ENCODE measurements at regions not wholly inside any gene's neighbourhood (a gene's known extent, or its start where the extent isn't known, plus 50 kb on each side); places are given as distances from the start of the nearest gene placed in this dataset.
"Not testable (repeated sequence)": the region's sequence is repeated elsewhere in the genome, so short reads cannot be mapped to it uniquely, and the experiment has no call there.

DNA sequence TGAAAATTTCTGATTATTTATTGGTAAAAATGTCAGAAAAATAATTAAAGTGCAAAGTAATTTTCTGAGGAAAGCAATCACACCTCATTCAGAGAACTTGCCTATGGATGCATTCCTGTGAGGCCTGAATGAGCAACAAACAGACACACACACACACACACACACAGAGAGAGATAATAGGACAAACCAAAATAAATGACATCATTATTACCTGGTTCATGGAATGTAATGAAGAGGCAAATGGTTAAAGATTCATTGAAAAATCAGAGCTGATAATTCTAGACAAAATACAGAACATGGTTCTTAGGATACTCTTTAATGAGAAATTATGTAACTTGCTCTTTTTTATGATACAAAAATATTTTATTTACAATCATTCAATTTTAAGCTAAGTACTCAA is 490.6 kb upstream of the POU3F2 start:
- FAIRE-seq, result no peak

DNA sequence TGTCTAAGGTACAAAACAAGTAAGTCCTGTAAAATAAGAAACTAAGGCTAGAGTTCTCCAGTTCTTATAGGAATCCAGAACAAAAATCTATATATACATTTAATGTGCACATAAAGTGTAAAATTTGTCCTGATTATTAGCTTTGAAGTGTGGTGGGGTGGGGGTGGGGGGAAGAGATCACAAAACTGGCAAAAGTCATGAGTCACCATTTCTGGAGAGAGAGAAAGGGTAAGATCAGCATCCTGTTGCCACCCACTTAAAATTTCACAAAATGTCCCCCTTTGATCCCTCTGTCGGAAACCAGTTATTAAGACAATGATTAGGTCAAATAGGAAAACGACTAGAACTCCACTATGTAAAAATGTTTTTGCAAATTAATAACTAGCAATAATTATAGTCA is 482.0 kb upstream of the POU3F2 start:
- FAIRE-seq, result no peak

DNA sequence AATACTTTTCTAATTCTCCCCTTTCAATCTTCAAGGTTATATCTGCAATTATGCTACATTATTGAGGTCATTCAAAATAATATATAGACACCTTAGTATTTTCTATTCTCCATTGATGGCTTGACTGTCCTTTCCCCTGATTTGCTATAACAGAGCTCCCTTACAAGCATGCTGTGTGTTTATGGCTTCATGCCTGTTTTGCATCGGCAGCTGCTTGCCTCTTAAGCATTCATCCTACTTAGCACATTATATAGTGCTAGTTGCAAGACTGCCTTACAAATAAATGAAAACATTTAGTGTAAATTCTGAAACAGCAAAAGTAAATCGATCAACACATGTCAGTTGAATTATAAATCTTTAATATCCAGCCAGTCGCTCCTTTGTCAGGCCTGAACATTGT is 476.2 kb upstream of the POU3F2 start:
- no peak for FAIRE-seq

DNA sequence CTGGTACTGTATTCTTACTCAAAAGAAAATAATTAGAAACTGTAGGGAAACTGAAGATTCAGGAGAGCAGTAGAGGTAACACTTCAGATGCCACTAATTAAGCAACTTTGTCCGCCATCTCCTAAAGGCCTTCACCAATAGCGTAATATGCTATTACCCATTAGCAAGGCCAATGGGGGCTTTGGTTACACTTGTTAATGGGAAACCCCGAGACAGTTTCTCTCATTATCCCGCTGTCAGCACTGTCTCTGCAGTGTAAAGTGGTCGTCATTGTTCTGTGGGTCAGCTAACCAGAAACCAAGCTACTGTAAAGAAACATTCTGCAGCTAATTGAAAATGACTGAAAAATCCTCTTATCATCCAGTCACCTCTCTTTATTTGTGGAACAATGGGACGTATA is 468.0 kb upstream of the POU3F2 start:
- FAIRE-seq, result no peak

DNA sequence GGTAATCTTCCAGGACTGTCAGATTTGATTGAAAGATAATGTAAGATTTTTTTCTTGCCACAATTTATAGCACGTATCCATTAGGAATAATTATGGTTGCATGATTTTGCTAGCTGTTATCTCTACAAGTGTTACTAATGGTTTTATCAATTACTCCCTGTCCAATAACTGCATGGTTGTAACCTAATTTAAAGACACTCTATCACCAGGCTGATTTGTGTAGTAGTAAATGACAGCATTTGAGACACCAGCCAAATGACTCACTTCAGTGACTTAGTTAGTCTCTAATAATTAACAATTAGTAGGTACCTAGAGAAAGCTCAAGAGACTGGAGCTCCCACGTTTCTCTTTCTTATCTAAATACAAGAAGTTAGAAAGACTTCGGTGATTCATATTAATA is 453.8 kb upstream of the POU3F2 start:
- FAIRE-seq, result no peak

DNA sequence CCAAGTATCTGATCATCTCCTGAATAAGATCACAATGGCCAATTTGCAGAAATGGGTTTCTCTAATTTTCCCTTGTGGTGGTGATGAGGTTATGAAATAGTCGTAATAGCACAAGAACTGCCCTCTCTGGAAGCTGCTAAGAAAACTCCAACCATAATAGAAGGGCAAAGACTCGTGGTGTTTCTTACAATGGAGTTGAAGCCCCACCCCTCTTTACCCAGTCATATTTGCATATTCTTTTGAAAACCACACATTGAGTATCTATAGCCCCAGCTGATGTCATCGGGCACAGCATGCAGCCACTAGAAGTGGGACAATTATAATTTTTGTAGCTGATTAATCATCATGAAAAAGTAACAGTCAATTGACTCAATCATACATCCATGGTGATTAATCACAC is 452.1 kb upstream of the POU3F2 start:
- FAIRE-seq, result no peak

- FAIRE-seq, result no peak
Observed at GRCh38 chr6:98384334-98384733, 450.0 kb upstream of the POU3F2 start.

DNA sequence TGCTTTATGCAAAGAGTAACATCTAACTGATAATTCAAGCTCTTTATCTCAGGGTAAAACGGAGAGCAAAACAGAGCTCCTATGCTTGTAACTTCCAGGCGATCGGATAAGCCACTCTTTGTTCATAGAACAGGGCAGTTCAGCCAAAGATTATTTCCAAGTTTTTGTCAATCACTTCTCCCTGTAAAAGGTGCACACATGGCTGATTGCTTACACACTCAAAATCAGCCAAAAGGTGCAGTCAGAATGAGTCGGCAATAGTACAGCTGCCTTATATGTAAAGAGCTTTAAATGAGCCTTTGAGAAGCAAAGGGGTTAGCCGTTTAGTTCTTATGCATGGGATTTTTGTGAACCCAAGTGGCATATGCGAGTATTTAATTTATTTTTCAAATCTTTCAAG is 449.6 kb upstream of the POU3F2 start:
- FAIRE-seq, result no peak

DNA sequence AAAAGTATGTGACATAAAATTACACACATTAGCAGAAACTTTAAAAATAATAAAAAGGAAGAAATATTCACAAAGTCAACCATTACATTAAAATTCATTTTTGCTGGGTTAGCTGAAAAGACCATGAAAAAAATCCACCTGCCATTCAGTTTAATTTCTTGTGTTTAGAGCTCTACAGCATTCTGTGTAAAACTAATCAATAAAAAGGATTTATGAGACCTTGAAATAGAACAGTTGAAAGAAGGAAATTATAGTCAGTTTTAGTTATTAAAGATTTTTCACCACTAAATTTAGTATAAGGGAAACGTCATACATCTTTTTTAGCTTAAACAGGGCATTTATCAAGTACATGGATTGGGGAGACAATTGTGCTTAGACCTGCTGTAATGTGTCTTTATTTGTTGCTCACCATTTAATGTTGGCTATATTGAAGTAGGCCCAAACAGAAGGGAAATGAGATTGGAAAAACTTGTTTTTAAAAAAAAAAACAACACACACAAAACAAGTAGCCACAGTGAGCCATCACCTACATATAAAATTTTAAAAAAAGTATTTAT is 438.7 kb upstream of the POU3F2 start:
- no peak for FAIRE-seq

GRCh38 chr6:98416027-98416426 is 418.3 kb upstream of the POU3F2 start:
- FAIRE-seq, result no peak

GRCh38 chr6:98416497-98417158 is 417.7 kb upstream of the POU3F2 start:
- not testable (repeated sequence) for FAIRE-seq

- no peak for FAIRE-seq
Observed at GRCh38 chr6:98433325-98434056, 400.9 kb upstream of the POU3F2 start.

DNA sequence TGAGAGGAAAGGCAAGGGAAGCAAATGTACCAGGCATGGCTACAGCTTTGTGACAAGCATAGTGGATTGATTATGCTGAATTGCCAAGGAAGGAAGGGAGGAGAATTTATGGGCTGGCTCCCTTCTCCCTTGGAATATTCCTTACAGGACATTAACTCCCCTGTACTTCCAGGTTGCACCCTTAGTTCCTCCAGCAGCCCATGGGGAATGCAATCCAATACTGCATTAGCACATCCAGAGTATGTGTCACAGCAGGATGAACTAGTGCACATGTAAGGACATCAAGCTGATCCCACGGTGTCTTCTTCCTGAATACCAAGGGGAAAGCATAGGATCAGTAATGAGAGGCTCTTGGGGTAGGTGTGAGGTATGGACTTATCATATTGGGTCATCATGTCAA is 390.7 kb upstream of the POU3F2 start:
- no peak for FAIRE-seq

- FAIRE-seq, result no peak
Observed at GRCh38 chr6:98452685-98453084, 381.7 kb upstream of the POU3F2 start.

DNA sequence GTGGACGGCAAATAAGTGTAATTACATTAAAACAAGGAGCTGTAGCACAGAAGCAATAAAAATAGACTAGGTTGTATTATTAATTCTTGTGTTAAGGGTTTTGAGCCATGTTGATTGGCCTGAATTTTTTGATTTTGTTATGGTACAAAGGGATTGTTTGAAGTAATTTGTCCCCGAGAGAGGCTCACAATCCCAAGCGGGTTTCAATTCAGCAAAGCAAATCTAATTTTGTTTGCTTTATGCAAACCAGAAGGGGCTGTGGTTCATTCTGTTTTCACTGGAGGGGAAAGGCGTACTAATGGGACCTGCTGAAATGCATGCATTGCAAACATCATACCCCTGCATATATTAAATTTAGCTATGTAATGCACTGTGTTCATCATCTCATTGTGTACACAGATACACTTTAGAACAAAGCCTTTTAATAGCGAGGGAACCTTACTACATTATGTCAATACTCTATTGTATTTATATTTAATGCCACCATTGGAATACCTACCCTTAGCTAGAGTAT is 379.5 kb upstream of the POU3F2 start:
- FAIRE-seq, result no peak

GRCh38 chr6:98458708-98459107 is 375.7 kb upstream of the POU3F2 start:
- FAIRE-seq, result no peak

DNA sequence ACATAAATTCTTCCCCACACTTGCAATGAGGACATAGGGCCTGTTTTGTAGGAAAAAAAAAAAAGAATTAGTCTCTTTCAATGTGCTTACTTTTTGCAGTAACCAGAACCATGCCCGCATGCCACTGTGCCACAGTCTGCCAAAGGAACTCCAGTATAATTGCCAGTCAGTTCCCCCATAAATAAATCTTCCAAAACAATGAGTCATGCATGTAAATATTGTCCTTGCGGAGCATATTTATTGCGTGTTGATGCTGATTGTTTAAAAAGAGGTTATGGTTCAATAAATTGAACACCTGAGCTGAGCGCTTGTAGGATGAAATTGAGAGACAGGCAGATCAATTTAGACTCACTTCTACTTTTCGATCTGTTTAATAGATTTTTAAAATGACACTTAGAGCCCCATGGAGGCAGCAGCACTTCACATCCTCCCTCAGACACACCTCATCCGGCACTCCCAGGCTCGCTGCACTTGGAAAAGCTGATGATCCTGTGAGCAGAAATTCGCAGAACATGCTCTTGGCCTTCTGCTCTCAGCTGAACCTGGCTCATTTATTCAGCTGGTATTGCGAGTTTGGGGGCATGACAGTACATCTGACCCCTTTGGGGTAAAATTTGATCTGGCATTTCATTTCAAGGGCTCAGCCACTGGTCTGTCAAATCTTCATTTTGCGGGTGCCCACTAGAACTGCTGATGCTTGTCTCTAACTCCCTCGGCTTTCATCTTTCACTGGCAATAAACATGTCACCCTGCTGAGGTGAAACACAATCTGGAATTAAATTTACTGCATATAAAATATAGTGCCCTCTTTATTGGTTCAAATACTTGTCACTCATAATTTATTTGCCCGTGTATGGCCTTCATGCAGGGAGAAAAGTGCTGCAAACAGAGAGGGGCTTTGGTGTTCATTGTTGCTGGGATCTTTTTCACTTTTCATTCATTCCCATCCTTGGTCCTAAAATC is 371.1 kb upstream of the POU3F2 start:
- FAIRE-seq, result no peak

DNA sequence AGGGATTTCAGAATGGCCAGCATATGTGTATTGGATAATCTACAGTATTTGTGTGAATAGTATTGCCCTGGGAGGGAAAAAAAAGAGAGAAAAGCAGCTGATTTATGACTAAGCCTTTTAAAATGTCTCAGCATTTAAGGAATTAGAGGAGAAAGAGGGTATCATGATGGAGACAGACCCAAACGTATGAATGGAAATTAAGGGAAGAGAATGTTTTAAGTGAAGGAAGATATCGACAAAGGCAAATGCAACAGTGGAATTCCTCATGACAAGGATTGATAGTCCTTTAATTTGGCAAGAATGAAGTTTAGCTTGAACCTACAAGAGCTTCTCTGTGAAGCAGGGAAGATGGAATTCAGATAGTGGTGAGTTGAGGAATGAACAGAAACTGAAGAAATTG is 367.3 kb upstream of the POU3F2 start:
- FAIRE-seq, result no peak

GRCh38 chr6:98467902-98468301 is 366.5 kb upstream of the POU3F2 start:
- no peak for FAIRE-seq

DNA sequence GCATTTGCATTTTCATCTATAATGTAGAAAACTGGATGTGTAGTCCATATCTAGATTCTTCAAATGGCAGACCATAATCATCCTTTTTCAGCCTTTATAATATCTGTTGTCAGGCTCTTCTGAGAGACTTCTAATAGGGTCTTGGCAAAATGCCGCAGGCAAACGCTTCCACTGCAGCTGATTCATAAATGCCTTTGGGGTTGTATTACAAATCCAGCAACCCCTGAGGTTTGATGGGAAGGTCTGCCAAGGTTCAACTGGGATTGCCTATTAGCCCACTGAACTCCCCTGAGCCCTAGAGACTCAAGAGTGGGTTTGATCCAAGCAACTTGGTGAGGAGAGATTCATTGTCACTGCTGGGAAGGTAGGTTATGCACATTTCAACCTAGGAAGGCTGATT is 365.2 kb upstream of the POU3F2 start:
- no peak for FAIRE-seq

- no peak for FAIRE-seq
Observed at GRCh38 chr6:98470821-98471220, 363.6 kb upstream of the POU3F2 start.

- no peak for FAIRE-seq
Observed at GRCh38 chr6:98471444-98471843, 362.9 kb upstream of the POU3F2 start.

DNA sequence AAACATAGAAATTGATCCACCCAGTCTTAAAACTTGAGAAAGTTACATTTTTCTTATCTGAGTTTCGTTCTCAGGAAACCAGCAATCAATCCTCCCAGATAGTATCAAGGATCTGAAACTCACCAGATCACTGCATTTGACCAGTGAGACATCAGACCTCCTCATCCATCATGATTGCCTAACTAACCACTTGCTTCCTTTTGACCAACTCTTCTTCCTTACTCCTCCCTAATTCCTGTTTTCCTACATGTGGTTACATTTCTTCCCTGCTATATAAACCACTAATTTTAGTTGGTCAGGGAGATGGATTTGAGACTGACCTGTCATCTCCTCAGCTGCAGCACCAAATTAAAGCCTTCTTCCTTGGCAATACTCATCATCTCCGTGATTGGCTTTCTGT is 357.1 kb upstream of the POU3F2 start:
- FAIRE-seq, result no peak
